Astrocyte (in vitro differentiated cells and primary cell): ENCODE measurements at regions not wholly inside any gene's neighbourhood (a gene's known extent, or its start where the extent isn't known, plus 50 kb on each side); places are given as distances from the start of the nearest gene placed in this dataset.

ENCODE experiments used
- EZH2 ChIP-seq: IDR thresholded peaks from 2 replicates; pipeline ENCODE4 v1.6.1; 2012; ENCODE audit warnings: mild to moderate bottlenecking, low read length, inconsistent platforms; ENCODE audit not compliant: insufficient read depth
- TF ChIP-seq, protein P1 (sequence below): IDR thresholded peaks from 2 replicates; pipeline ENCODE4 v1.5.1; 2011; ENCODE audit warnings: low read depth, mild to moderate bottlenecking, inconsistent platforms, low read length, moderate library complexity; ENCODE audit not compliant: insufficient read depth

DNA sequence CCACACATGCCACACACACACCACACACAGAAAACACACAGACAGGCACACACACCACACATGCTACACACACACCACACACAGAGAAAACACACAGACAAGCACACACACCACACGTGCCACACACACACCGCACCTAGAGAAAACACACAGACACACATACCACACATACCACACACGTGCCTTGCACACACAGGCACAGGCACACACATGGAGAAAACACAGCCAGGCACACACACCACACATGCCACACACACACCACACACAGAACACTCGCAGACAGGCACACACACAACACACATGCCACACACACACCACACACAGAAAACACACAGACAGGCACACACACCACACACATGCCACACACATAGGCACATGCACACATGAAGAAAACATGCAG is 242.1 kb upstream of the MYT1L start:
- TF ChIP-seq, protein P1, sequence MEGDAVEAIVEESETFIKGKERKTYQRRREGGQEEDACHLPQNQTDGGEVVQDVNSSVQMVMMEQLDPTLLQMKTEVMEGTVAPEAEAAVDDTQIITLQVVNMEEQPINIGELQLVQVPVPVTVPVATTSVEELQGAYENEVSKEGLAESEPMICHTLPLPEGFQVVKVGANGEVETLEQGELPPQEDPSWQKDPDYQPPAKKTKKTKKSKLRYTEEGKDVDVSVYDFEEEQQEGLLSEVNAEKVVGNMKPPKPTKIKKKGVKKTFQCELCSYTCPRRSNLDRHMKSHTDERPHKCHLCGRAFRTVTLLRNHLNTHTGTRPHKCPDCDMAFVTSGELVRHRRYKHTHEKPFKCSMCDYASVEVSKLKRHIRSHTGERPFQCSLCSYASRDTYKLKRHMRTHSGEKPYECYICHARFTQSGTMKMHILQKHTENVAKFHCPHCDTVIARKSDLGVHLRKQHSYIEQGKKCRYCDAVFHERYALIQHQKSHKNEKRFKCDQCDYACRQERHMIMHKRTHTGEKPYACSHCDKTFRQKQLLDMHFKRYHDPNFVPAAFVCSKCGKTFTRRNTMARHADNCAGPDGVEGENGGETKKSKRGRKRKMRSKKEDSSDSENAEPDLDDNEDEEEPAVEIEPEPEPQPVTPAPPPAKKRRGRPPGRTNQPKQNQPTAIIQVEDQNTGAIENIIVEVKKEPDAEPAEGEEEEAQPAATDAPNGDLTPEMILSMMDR, result no peak
- TF ChIP-seq EZH2, result no peak
